GM12878 (cell line): ENCODE measurements at regions not wholly inside any gene's neighbourhood (a gene's known extent, or its start where the extent isn't known, plus 50 kb on each side); places are given as distances from the start of the nearest gene placed in this dataset.

Experiments used
- ATAC-seq: fragments of 200-7000 bp; cut with Tn5 transposase; 3 replicates; pipeline ENCODE4 v1.9.1; 2020; ENCODE audit warnings: mild to moderate bottlenecking, moderate library complexity
- BruUV-seq: library from RNA; stranded (reverse); fragments of 400-500 nt; replicated peaks from 2 replicates; lab custom pipeline; 2021; lab: Mats Ljungman, UMichigan
- CTCF ChIA-PET: fragments of 300-600 bp; sonication (Branson Sonifier 250); formaldehyde crosslinking; extraction: SDS; loops from one replicate; lab custom pipeline; 2021; ENCODE audit warnings: inconsistent platforms; lab: Yijun Ruan, JAX
- POLR2A ChIA-PET: fragments of 350-600 bp; formaldehyde crosslinking; extraction: SDS; loops from one replicate; lab custom pipeline; 2021; ENCODE audit warnings: inconsistent platforms; lab: Charles Lee
- RAD21 ChIA-PET: fragments of 300-600 bp; sonication (Branson Sonifier 250); formaldehyde crosslinking; loops from one replicate; lab custom pipeline; 2023; ENCODE audit warnings: antibody characterized with exemption; ENCODE audit not compliant: unreplicated experiment; lab: Charles Lee
- SMC1A ChIA-PET: fragments of 300-600 bp; sonication (Branson Sonifier 250); formaldehyde crosslinking; loops from one replicate; lab custom pipeline; 2023; ENCODE audit not compliant: unreplicated experiment, uncharacterized antibody; lab: Charles Lee
- DNase-seq: peaks from one replicate; pipeline ENCODE4 v3.0.0-alpha.2; 2011; ENCODE audit warnings: low read depth, low spot score
- FAIRE-seq: peaks from 3 replicates; lab custom pipeline; 2011; peaks lifted over from hg19 to GRCh38; lab: Jason Lieb, UNC
- H2AFZ ChIP-seq: 2 replicates; pipeline ENCODE4 v1.6.0; 2011; ENCODE audit warnings: low read depth, low read length, control low read depth; ENCODE audit not compliant: control insufficient read depth
- H3K27ac ChIP-seq: 2 replicates; pipeline ENCODE4 v1.5.1; 2011; ENCODE audit warnings: control low read depth; ENCODE audit not compliant: control insufficient read depth, insufficient read depth
- H3K27me3 ChIP-seq, 2 experiments: replicated peaks in 1 of 2; 2 replicates each; pipeline versions ENCODE4 v1.6.0 to v1.6.1; 2011; ENCODE audit warnings: low read length in 1 of 2; ENCODE audit not compliant: control insufficient read depth in 2 of 2, insufficient read depth in 2 of 2
- H3K36me3 ChIP-seq, 2 experiments: 2 replicates each; pipeline ENCODE4 v1.5.1; 2011; ENCODE audit warnings: low read length in 1 of 2; ENCODE audit not compliant: control insufficient read depth in 2 of 2, insufficient read depth in 2 of 2
- H3K4me1 ChIP-seq: 2 replicates; pipeline ENCODE4 v1.6.1; 2011; ENCODE audit warnings: mild to moderate bottlenecking, low read length, moderate library complexity, mixed read lengths; ENCODE audit not compliant: control insufficient read depth, insufficient read depth
- H3K4me2 ChIP-seq: 2 replicates; pipeline ENCODE4 v1.6.0; 2011; ENCODE audit warnings: control low read depth; ENCODE audit not compliant: control insufficient read depth, insufficient read depth
- H3K4me3 ChIP-seq: fragments of 200-600 bp; sonication (generic); 2 replicates; pipeline ENCODE4 v1.5.1; 2016
- H3K79me2 ChIP-seq: 2 replicates; pipeline ENCODE4 v1.6.0; 2011; ENCODE audit warnings: low read length; ENCODE audit not compliant: control insufficient read depth, insufficient read depth
- H3K9ac ChIP-seq: 2 replicates; pipeline ENCODE4 v1.8.0; 2011; ENCODE audit warnings: low read length, control low read depth, mixed read lengths; ENCODE audit not compliant: control insufficient read depth, insufficient read depth
- H3K9me3 ChIP-seq: replicated peaks from 3 replicates; pipeline ENCODE4 v1.5.1; 2011; ENCODE audit warnings: mild to moderate bottlenecking, low read length; ENCODE audit not compliant: control insufficient read depth, insufficient read depth
- H4K20me1 ChIP-seq: 2 replicates; pipeline ENCODE4 v1.6.0; 2011; ENCODE audit not compliant: control insufficient read depth, insufficient read depth
- HDGF ChIP-seq: fragments of 450-650 bp; IDR thresholded peaks from 2 replicates; pipeline ENCODE4 v1.6.1; 2016; ENCODE audit warnings: antibody characterized with exemption
- KDM1A ChIP-seq: fragments of 200-600 bp; sonication (generic); IDR thresholded peaks from 2 replicates; pipeline ENCODE4 v1.6.1; 2016; ENCODE audit warnings: borderline replicate concordance
- NFXL1 ChIP-seq: fragments of 450-650 bp; IDR thresholded peaks from 2 replicates; pipeline ENCODE4 v1.6.1; 2017; ENCODE audit warnings: antibody characterized with exemption, mild to moderate bottlenecking, borderline replicate concordance
- PBX3 ChIP-seq: IDR thresholded peaks from 2 replicates; pipeline ENCODE4 v1.6.1; 2011; ENCODE audit warnings: mild to moderate bottlenecking, low read depth, low read length, moderate library complexity; ENCODE audit not compliant: insufficient replicate concordance
- SMARCA5 ChIP-seq: fragments of 450-650 bp; IDR thresholded peaks from 2 replicates; pipeline ENCODE4 v1.6.1; 2017; ENCODE audit warnings: mild to moderate bottlenecking
- SREBF1 ChIP-seq: IDR thresholded peaks from 2 replicates; pipeline ENCODE4 v1.6.1; 2012; ENCODE audit warnings: mild to moderate bottlenecking, low read length
- TAF1 ChIP-seq: IDR thresholded peaks from 2 replicates; pipeline ENCODE4 v1.6.1; 2011; ENCODE audit warnings: mild to moderate bottlenecking, low read depth, low read length, borderline replicate concordance
- USF2 ChIP-seq: IDR thresholded peaks from 2 replicates; pipeline ENCODE4 v1.6.1; 2011; ENCODE audit warnings: low read depth, low read length, improper control_type of control experiment, borderline replicate concordance
- WGBS: methylation state at CpG from one replicate; pipeline ENCODE4 v1.1.6; 2016; ENCODE audit warnings: low lambda C conversion rate; ENCODE audit not compliant: insufficient replicate concordance, insufficient coverage; ENCODE audit errors: missing lambda C conversion rate; 5-methylcytosine and 5-hydroxymethylcytosine counted together
- in situ Hi-C: fragments of 300-500 bp; cut with MboI; formaldehyde crosslinking; loops from 9 replicates; pipeline ENCODE4 v1.14.3; 2018; ENCODE audit warnings: mixed read lengths
- intact Hi-C: fragments of 100-400 bp; cut with micrococcal nuclease; formaldehyde crosslinking; loops from one replicate; pipeline ENCODE4 v1.14.2; 2022; ENCODE audit not compliant: unreplicated experiment

GRCh38 chr2:211045025-211045424 lies 488.6 kb downstream of the CPS1 start:
- in situ Hi-C loops (no loop called here), intact Hi-C loops (no loop called here)
- no TSS peak for BruUV-seq
- SMC1A ChIA-PET: interaction anchor here (0.9 kb wide), 1 partner anchor 26 kb away, joined by 5 read pairs; no protein-coding TSS in a partner anchor
- no peak for TF ChIP-seq KDM1A
- no peak for TF ChIP-seq SMARCA5
- TF ChIP-seq NFXL1: no peak
- no peak for TF ChIP-seq SREBF1
- TF ChIP-seq TAF1: no peak
- no peak for TF ChIP-seq USF2
- TF ChIP-seq PBX3: no peak
- no peak for TF ChIP-seq HDGF
- Histone ChIP-seq H4K20me1 (no peaks in the 10 kb centered on the region), H3K9ac (no peak overlapping the region), H3K4me2 (no peak overlapping the region), H3K27me3 (no peaks in the 10 kb centered on the region), H3K79me2 (no peaks in the 10 kb centered on the region), H3K4me1 (no peaks in the 10 kb centered on the region), H3K4me3 (no peak overlapping the region), H3K9me3 (no peaks in the 10 kb centered on the region), H3K27ac (no peak overlapping the region), H2AFZ (no peak overlapping the region), H3K36me3 (no peaks in the 10 kb centered on the region)
- RAD21 ChIA-PET: interaction anchor here (1.1 to 1.3 kb wide), 2 partner anchors 10 to 11 kb away, joined by 3 read pairs; no protein-coding TSS in a partner anchor
- CTCF ChIA-PET: interaction anchor here (0.7 to 1.8 kb wide), 3 partner anchors 8 to 29 kb away, joined by 4 to 11 read pairs (median 4); no protein-coding TSS in a partner anchor
- ATAC-seq (no peak), FAIRE-seq (no peak), DNase-seq (no peak)
- 3% methylated on average over 2 of the region's 2 CpGs for WGBS
- POLR2A ChIA-PET: interaction anchor here (0.6 kb wide), 1 partner anchor 568 kb away, joined by 5 read pairs; no protein-coding TSS in a partner anchor
